GM19438 (cell line): ENCODE measurements at regions not wholly inside any gene's neighbourhood (a gene's known extent, or its start where the extent isn't known, plus 50 kb on each side); places are given as distances from the start of the nearest gene placed in this dataset.
"Not testable (repeated sequence)": the region's sequence is repeated elsewhere in the genome, so short reads cannot be mapped to it uniquely, and the experiment has no call there.

Source experiments
- ATAC-seq: cut with Tn5 transposase; IDR thresholded peaks from one replicate; pipeline ENCODE4 v1.9.1; 2021; ENCODE audit warnings: low read depth; ENCODE audit not compliant: unreplicated experiment

DNA sequence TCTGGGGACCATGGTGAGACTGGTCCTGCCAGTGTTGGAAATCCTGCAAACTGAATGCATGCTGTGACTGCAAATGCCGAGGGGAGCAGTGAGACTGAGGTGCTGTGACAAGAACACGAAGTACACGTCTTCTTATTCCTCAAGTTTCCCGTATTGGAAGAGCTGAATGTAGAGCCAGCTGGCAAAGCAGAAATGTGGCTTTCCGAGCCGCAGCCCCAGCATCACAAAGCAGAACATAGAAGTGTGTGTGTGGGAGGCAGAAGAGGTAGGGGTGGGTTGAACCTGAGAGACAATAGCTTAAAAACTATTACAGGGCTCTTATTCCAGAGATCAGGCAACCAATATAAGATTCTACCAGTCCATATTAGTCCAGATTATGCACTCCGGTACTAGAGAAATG, 98.8 kb downstream of the CARTPT start:
- no peak for ATAC-seq

DNA sequence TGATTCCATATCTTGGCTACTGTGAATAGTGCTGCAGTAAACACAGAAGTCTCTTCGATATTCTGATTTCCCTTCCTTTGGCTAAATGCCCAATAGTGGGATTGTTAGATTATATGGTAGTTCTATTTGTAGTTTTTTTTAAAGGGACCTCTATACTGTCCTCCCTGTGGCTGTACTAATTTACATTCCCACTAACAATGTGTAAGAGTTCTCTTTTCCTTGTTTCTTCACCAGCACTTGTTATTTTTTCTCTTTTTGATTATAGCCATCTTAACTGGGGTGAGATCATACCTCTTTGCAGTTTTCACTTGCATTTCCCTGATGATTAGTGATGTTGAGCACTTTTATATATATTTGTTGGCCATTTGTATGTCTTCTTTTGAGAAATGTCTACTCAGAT, 102.0 kb downstream of the CARTPT start:
- ATAC-seq = no peak

DNA sequence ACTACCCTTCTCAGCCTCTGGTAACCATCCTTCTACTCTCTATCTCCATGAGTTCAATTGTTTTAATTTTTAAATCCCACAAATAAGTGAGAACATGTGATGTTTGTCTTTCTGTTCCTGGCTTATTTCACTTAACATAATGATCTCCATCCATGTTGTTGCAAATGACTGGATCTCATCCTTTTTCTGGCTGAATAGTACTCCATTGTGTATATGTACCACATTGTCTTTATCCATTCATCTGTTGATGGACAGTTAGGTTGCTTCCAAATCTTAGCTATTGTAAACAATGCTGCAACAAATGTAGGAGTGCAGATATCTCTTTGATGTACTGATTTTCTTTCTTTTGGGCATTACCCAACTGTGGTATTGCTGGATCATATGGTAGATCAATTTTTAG, 103.0 kb downstream of the CARTPT start:
- ATAC-seq = not testable (repeated sequence)

DNA sequence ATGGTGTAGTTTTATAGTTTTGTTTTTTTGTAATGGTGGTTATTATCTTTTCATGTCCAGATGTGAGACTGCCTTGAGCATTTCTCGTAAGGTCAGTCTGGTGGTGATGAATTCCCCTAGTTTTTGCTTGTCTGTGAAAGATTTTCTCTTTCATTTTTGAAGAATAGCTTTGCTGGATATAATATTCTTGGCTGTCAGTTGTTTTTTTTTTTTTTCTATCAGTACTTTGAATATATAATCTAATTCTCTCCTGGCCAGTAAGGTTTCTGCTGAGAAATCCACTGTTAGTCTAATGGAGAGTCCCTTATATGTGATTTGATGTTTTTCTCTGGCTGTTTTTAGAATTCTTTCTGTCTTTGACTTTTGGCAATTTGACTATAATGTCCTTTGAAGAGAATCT, 106.9 kb downstream of the CARTPT start:
- ATAC-seq = no peak

DNA sequence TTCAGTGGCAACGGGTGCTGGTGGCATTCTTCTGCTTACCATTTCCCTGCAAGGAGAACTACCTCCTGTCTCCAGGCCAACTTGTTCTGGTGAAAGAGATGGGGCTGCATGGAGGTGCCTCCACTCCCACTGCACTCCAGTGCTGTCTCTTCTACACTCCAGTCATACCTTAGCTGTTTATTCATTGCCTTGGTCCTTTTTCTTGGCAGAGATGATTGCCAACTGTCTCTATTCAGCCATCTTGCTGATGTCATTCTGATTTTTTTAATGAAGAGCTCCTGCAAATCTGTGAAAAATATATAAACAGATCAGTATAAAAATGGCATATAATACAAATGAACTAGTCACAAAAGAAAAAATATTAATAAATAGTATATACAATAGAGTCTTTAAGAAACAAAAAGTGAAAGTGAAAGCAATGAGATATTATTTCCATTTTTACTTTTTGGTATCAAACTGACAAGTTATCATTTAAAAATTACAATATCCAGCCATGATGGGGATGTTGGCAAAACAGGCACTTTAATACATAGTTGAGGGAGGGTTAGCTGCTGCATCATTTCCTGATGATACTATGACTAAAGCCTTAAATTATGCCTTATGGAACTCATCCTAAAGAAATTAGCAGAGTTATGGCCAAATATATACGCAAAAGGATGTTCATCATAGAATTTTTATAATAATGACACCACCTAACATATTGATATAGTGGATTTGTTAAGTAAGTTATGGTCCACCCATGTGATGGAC, 109.4 kb downstream of the CARTPT start:
- no peak for ATAC-seq

DNA sequence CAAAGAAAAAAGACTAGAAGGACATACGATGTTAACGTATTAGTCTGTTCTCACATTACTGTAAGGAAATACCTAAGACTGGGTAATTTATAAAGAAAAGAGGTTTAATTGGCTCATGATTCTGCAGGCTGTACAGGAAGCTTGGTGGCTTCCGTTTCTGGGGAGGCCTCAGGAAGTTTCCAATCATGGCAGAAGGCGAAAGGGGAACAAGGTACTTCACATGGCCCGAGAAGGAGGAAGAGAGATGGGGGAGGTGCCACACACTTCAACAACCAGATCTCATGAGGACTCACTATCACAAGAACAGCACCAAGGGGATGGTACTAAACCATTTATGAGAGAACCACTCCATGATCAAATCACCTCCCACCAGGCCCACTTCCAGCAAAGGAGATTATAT, 110.1 kb downstream of the CARTPT start:
- no peak for ATAC-seq

DNA sequence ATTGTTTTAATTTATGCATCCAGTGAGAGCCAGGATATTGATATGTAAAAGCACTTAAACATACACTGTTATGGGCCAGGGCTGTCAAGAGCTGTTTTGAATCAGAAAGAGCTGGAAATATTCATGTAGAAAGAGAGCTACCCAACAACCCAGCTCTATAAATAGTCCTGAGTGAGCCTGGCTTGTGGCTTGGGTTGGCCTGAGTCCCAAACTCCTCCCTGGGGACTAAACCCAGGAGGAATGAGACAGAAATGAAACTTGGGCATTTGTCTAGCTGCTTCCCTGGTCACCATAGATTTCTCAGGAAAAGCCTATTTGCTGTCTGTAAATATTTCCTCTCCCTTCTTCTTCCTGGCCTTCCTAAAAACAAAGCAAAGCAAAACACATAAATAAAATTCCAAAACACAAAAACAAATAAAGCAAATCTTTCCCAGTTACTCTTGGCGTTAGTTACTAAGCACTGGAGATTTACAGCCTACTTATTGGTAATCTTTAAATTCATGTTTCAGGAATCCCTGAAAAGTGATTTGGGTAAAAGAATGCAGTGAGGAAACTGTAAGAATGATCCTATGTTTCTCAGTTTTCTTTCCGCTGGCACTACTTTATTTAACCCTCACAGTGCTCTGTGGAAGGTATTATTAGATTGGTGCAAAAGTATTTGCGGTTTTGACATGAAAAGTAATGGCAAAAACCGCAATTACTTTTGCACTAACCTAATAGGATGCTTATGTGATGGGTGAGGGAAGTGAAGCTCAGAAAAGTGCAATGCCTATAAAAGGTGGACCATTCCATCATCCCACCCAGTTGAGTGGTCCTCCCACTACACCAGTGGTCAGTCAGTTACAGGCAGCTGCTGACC, 111.8 kb downstream of the CARTPT start:
- no peak for ATAC-seq

DNA sequence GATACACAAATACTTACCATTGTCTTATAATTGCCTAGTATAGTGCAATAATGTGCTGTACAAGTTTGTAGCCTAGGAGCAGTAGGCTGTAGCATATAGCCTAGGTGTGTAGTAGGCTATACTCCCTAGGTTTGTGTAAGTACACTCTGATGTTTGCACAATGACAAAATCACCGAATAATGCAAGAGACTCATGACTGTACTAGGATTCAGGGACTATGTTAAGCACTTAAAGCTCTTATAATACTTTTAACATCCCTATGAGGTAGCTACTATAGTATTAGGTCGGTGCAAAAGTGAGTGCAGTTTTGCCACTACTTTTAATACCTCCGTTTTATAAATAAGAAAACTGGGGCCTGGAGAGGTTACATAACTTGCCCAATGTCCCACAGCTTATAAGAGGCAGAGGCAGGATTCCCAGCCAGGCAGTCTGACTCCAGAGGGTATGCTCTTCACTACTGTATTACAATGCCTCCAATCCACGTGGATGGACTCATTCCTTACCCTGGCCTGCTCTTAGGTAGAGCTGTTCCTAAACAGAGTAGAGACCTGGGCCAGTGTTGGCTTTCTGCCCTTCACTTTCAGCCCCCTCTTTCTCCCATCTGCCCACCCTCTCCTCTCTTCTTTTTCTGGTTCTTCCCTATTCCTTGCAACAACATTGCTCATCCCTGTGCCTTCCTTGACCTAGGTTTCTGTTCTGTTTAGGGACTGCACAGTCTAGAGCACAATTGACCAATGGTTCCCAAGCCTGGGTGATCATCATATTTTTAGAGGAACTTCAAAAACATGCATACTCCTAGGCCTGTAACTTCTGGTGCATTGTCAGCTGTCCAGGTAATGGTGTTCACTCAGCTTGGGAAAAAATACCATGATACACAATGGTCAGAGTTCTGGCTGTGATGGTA, 114.0 kb downstream of the CARTPT start:
- no peak for ATAC-seq

DNA sequence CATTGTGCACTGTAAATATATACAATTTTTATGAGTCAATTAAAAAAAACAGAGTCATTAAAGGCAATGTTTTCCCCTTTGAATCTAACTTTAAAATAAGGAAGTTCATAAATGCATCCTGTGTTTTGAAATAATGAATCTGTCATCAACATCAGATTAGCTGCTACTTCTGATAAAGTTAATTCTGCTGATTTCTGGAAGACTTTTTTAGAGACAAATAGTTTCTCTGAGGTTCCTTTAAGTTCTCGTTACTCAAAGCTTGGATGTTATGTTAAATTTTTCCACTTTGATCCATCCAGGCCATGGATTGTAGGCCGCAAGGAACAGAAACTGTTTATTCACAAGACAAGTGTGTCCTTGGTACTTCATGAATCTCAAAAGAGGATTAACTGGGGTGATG, 115.5 kb downstream of the CARTPT start:
- no peak for ATAC-seq

DNA sequence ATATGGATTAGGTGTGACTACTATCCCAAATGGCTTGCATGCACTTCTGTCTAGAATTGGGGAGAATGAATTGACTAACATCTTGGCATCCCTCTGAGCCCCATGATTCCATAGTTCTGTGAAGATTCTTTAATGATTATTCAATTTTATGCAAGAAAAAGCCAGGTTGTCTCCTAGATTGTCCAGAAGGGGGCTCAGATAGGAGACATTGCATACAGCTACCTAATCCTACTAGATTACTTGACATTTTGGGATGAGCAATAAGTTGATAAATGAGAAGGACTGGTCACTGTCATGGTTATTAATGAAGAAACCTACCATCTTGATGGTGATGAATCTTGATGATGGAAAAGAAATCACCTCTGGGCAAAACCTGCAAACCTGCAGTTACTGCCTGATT, 117.0 kb downstream of the CARTPT start:
- ATAC-seq = no peak

DNA sequence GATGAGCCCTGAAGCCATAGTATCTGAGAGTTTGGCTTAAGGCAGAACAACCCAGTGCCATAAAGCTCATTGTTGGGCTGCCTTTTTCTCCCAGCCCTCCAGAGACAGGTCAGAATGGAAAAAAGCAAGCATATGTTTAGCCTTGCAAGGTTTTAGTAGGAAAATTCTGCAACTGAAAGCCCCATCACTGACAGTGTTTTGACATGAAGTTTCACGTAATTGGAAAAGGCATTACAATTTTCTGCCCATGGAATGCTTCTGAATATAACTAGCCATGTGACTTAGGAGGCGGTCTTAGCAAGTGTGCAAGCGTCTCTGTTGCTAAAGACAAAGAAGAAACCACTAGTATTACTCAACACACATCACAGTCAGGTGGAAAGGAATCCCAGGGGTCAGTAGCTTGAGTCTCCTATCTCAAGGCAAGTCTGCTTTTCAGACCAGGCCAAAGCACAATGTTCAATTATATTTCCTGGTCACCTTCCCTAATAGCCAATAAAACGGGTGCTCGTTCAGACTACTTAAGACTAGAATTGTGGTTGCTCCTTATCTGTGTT, 117.6 kb downstream of the CARTPT start:
- ATAC-seq = no peak

DNA sequence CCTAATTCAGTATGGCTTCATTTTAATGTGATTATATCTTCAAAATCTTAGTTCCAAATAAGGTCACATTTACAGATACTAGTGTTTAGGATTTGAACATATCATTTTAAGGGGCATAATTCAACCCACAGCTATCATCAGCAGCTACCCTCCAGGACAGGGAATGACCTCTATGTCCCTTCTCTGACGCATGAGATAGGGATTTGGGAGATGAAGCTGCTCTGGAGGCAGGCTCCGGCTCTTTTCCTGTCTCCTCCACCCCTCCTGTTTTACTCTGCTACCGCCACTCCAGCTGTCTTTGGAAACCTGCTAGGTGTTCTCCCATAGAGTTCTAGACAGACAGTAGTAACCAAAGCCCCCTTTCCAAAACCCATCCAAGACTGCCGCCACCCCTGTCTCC, 119.2 kb downstream of the CARTPT start:
- no peak for ATAC-seq

DNA sequence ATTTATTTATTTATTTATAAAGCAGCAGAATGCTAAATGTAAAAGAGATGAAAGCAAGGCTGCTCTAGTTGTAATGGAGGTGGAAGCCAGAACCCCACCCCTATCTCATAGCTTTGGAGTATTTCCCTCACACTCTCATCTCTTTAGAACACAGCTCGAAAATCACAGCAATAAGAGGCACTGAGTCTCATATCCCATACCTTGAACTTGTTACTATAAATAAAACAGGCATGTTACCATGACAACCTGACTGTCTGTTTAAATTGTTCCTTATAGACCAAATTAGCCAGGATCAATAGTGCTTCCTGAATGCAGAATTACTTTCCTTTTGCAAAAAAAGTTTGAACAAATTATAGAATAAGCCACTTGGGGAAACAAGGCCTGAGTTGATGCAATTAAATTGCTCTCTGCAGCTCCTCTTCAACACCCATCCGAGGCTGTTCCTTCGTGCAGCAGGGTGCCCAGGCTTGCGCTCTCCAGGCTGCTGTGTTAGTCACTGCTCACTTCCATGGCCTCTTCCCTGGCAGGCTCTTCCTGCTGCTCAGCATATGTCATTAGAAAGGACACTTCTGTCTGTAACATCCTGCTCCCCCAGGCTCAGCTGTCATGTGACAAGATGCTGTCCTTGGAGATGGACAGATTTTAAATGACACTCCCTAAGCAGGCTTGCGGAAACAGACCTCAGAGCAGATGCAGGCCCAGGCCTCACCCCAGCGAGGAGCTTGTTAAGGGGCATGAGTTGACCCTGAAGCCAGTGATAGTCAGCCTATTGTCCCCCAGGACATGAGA, 120.2 kb downstream of the CARTPT start:
- ATAC-seq = no peak

DNA sequence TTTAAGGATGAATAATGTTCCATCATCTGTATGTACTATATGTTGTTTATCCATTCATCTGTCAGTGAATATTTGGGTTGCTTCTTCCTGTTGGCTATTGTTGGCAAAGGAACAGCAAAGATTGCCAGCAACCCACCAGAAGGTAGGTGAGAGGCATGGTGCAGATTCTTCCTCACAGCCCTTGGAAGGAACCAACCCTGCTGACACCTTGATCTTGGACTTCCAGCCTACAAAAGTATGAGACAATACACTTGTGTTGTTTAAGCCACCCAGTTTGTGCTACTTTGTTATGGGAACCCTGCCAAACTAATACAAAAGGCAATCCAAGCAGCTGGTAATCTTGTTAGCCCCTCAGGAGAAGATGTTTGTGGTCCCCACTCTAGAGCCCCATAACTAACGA, 122.0 kb downstream of the CARTPT start:
- no peak for ATAC-seq

DNA sequence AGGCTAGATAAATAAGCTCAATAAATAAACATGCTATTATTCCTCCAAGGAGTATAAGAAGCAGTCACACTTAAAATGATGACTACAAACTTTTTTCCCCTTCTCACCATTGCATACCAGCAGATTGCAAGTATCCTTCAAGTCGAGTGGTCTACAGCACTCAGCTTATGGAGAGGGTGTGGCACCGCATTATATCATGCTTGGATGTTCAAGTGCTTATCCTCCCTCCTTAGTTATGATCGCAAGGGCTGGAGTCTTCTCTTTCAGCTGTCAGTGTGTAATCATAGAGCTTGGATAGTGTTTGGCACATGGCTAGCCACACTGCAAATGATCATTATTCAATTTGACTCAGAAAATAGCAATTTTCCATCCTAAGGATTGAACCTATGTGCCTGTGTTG, 124.0 kb downstream of the CARTPT start:
- no peak for ATAC-seq

DNA sequence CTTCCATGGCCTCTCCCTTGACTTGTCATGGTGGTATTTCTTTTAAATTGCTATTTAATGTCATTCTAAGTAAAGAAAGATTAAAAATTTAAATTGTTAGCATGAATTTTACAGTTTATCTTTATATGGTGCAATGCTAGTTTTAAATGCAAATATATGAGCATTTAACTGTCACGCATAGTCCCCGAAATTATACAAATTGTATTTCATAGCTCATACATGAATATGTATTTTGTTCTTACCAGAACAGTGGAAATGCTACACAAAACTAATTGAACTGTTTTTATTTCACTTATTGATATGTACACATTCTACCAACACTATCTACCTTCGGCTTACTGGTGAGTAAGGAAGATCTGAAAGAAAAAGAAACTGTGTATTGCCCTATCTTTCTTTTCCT, 125.8 kb downstream of the CARTPT start:
- no peak for ATAC-seq

DNA sequence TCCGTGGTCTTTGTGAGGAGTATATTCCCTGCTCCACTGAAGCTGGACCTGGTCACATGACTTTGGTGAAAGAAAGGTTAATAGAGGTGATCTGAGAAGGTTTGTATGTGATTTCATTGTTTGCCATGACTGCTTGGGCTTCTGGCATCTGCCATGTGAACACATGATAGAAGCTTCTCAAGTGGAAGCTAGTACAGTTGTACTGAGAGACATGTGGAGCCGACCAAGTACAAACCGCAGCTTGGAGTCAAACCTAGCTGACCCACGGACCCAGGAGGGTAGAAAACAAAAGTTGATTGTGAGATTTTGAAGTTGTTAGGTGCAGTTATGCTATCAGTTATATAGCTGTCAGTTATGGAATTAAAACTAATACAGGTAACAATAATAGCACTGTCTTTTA, 140.4 kb downstream of the CARTPT start:
- ATAC-seq = no peak

DNA sequence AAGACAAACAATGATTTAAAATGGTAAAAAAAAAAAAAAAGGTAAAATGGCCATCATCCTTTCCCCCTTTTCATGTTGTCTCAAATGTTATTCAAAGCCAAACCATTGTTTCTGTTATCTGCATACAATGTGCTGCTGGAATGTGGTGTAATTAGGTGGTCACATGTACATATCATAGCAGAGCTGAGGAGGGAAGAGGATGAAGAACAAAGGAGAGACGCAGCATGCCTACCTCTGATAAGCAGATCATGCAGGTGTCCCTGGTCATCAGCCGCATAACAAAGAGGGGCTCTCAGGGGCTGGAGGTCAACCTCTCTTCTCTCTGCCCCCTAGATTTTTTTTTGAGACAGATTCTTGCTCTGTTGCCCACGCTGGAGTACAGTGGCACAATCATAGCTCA, 141.0 kb downstream of the CARTPT start:
- ATAC-seq = no peak

DNA sequence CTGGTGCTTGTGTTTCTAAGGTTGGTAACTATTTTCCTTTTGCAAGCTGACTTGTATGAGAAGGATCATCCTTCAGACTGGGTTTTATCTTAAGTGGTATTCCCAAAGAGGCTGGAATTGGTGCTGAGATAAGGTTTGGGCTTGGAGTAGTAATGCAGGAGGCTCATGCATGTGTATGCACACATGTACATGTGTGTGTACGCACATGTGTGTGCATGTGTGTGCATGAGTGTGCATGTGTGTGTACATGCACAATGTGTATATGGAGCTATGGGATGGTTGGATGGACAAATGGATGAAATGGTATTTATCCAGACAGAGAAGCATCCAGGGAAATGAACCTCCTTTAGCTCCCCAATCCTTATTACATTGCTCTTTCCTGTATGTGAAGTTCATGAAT, 142.6 kb downstream of the CARTPT start:
- ATAC-seq = no peak

DNA sequence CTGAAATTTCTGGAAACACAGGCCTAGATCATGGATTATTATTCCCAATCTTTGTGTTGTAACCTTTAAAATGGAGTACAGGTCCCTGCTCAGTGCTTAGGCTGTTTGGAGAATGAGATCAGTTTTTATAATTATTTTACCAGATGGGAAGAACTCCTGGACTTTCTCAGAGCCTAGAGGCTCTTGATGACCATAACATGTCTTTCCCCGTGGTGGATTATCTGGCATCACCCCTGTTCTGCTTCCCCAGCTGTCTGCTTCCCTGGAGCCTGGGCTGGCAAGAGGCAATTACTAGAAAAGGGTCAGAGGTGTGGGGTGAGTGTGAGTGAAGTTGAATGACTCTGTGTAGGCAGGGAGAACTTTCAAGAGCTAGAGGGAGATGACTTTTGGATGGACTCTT, 143.0 kb downstream of the CARTPT start:
- no peak for ATAC-seq
